Gastrocnemius medialis (tissue), 4 donors: ENCODE measurements at regions not wholly inside any gene's neighbourhood (a gene's known extent, or its start where the extent isn't known, plus 50 kb on each side); places are given as distances from the start of the nearest gene placed in this dataset.

Experiments
- CTCF ChIP-seq, 5 experiments: fragments of 450-650 bp in 3 of 5; fragments of 200-600 bp in 2 of 5; sonication (generic) in 2 of 5; IDR thresholded peaks in 4 of 5; conservative IDR thresholded peaks in 1 of 5; 1 replicate in 4 of 5; 2 replicates in 1 of 5; pipeline ENCODE4 v1.5.1; 2016 to 2019; ENCODE audit warnings: antibody characterized with exemption in 5 of 5, mild to moderate bottlenecking in 3 of 5, moderate library complexity in 3 of 5
- POLR2A ChIP-seq, 2 donors: fragments of 450-650 bp; IDR thresholded peaks; one replicate each; pipeline ENCODE4 v1.6.1; 2017; ENCODE audit warnings: antibody characterized with exemption in 2 of 2, mild to moderate bottlenecking in 2 of 2, moderate library complexity in 2 of 2

GRCh38 chr2:39947294-39948015 lies 168.4 kb upstream of the THUMPD2 start:
- TF ChIP-seq CTCF (IDR thresholded peaks at IDR 0.05 in 4 of 5, conservative IDR thresholded peaks at IDR 0.05 in 1 of 5), result no peak
- TF ChIP-seq POLR2A (IDR thresholded peaks at IDR 0.05), result no peak
